Fibroblast of skin of abdomen (primary cell): ENCODE measurements at regions not wholly inside any gene's neighbourhood (a gene's known extent, or its start where the extent isn't known, plus 50 kb on each side); places are given as distances from the start of the nearest gene placed in this dataset.
A peak's percentile ranks its signal among the peaks of the same experiment; 100 is the strongest.
"Not testable (repeated sequence)": the region's sequence is repeated elsewhere in the genome, so short reads cannot be mapped to it uniquely, and the experiment has no call there.

ENCODE experiments used
- DNase-seq: peaks from one replicate; pipeline ENCODE4 v3.0.0-alpha.2; 2013

DNA sequence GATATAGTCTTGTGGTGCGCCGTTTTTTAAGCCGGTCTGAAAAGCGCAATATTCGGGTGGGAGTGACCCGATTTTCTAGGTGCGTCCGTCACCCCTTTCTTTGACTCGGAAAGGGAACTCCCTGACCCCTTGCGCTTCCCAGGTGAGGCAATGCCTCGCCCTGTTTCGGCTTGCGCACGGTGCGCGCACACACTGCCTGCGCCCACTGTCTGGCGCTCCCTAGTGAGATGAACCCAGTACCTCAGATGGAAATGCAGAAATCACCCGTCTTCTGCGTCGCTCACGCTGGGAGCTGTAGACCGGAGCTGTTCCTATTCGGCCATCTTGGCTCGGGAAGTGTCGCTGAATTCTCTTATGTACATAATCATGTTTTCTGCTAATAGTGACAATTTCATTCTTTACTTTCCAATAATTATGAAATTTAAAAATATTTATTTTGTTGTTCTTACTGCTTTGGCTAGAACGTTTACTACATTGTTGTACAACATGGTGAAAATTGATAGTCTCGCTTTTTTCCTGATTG lies 61.2 kb upstream of the MINDY3 start:
- DNase-seq: not testable (repeated sequence)

DNA sequence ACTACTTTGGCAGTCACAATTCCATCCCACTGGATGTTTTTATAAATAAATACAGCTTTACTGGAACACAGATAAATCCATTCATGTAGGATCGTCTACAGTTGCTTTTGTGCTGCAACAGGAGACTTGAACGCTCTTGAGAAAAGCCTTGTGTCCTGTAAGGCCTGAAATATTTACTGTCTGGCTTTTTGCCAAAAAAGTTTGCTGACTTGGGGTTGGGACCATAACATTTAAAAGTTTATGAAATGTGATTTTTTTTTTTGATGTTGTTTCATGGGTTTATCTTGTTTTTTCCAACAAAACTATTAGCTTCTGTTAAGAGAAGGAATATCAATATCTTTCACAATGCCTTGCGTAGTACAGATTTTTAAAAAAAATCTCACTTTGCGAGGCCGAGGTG lies 71.1 kb upstream of the MINDY3 start:
- DNase-seq: no peak

DNA sequence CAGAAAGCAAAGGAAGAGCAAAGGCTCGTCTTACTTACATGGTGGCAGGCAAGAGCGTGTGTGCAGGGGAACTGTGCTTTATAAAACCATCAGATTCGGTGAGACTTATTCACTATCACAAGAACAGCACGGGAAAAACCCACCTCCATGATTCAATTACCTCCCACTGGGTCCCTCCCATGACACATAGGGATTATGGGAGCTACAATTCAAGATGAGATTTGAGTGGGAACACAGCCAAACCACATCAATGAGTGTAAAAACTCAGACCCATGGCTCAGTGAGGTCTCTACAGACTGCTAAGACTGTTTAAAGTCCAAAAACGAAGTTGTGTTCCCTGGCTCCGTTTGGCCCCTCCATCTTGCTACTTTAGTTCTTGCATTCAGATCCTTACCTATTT lies 79.2 kb upstream of the MINDY3 start:
- peak; percentile 2 for DNase-seq

DNA sequence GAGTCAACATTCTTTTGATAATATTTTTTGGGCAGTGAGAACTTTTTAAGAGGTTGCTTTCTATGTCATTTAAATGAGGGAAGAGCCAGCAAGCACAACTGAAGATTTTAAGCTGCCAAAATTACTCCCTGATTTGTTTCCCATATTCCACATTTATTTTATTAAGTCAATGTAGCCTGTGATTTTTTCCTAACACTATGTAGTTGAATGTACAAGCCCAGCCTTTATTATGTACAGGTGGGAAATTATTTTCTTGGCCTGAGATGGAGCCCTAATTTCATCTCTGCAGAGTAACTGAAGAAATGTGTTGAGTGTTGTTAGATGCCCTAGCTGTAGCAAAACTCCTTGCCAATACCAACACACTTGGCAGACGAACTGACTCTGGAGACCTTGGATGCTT lies 83.1 kb upstream of the MINDY3 start:
- no peak for DNase-seq

DNA sequence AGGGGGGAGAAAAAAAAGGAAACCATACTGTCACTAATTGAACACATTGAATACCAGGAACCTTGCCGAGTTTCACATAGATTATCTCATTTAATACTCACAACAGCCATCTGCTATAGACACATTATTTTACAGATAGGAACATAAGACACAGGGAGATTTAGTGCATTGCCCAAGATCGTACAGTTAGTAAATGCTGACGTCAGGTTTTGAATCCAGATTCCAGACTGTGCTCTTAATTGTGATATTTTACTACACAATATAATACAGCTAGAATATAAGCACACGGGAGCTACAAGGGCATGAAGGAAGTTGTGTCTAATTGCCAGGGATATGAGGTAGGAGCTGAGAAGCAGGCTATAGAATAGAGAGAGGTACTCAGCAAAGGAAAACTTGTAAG lies 93.9 kb upstream of the MINDY3 start:
- DNase-seq: no peak

DNA sequence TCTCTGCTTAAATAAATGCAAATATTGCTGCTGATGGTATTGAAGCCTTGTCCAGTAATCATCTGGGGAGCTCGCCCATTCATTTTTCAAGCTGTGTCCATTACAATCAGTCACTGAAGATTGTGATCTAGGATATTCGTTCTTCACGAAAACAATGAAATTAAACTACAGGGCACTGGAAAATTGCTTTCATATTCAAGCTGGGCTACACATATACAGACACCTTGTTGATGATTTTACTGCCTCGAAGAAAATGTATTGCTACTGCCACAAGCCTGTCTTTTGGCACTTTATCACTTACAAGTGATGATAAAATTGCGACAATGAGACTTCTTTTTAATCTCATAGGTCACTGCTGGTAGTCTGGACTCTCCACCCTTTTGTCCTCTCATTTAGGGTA lies 100.0 kb upstream of the MINDY3 start:
- no peak for DNase-seq

DNA sequence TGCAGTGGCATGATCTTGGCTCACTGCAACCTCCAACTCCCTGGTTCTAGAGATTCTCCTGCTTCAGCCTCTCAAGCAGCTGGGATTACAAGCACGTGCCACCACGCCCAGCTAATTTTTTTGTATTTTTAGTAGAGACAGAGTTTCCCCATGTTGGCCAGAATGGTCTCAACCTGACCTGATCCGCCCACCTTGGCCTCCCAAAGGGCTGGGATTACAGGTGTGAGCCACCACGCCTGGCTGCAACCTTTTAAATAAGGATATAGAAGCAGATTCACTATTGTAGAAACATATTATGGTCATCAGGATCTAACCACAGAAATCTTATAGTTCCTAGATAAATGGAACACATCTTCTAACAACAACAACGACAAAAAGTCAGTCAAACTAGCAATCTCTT lies 112.4 kb upstream of the MINDY3 start:
- DNase-seq: not testable (repeated sequence)

DNA sequence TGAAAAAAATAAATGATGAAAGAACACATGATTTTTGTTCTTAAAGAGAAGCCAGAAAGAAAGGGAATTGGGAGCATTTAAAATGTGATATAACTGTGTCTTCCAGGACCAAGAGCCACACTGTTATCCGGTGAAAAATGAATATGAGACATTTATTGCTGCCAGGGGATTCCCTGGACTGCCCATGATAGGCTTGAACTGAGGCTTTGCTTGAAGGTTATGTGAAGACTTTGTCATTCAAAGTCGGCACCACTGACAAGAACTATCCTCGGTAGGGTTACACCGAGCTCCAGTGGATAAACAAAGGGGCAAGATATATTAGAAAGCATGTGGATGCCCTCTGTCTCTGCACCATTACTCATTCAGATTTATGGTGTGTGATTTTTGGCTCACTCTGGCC lies 125.4 kb upstream of the MINDY3 start:
- no peak for DNase-seq

DNA sequence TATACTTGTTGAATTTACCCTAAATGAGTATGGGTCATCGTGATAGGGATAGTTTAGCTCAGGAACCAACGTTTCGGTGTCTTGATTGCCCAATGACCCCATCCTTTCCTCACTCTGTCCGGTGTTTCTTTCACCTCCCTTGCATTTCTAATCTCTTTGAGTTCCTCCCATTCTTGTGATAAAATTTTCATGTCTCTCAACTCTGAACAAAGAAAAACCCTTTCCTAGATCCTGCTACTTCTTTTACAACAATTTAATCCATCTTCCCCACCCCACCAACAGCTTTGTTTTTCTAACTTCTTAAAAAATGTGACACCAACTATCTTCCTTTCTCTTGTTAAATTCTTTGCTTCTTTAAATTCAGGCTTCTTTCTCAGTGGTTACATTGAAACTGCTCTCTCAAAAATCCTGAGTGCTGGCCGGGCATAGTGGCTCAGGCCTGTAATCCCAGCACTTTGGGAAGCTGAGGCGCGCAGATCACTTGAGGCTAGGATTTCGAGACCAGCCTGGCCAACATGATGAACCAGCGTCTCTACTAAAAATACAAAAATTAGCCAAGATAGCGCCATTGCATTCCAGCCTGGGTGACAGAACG lies 130.3 kb upstream of the MINDY3 start:
- no peak for DNase-seq

DNA sequence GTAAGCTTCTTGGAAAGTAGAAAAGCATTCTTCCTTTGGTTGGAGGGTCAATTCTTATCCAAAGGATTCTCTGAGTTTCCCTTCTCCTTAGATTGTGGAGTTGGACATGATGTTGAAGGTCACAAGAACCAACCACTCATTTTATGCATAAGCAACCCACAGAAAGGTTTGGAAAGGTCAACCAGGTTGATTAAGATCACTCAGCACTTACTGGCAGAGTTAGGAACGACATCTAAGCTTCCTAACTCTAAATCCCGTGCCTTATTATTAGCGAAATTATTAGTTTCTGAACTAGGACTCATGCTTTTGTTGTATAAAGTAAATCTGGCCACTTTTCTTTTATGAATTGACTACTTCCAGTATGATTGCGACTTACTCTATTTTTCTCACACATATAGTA lies 137.0 kb upstream of the MINDY3 start:
- no peak for DNase-seq

DNA sequence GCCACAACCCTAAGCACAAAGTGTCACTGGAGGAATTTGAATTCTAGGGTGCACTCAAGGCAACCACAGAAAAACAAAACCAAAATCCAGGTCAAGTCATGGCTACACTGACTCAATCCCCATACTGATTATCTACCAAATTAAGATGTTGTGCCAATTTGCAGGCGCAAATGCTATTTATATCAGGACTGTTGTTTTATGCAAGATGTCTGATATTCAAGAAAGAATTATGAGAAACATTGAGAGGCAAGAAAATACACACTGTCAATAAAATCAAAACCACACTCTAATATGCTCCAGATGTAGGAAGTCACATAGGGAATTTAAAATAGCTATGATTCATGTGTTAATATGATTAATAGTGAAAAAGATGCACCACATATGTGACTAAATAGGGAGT lies 141.3 kb upstream of the MINDY3 start:
- DNase-seq: no peak

DNA sequence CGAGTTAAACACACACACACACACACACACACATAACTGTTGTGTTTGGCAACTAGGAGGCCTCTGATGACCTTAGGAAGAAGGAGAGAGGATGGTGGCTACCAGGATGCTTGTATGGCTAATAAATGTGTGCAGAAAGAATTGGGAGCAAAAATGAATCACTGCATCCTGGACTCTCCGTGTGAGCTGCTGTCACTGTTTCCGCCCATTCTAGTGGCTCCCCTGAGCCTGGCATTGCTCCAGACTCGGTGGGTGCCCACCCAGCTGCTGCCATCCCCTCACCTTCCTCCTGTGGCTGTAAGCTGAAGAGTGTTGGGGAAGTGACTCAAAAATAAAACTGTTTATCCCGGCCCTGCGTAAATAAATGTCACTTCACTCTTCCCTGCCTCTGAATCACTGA lies 149.5 kb upstream of the MINDY3 start:
- no peak for DNase-seq

DNA sequence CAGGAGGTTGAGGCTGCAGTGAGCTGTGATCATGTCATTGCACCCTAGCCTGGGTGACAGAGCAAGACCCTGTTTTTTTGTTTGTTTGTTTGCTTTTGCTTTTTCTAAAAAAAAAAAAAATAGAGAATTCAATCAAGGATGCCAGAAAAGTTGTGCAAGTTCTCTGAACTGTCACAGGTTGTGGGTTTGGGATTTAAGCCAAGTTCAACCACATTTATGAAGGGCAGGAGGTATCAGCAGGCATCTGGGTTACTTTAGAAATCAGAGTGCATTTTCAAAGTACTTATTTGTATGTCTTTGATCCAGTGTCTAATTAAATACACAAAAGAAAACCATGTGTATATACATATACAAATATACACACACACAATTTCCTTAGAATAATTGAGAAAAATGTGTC lies 151.2 kb upstream of the MINDY3 start:
- DNase-seq: no peak

DNA sequence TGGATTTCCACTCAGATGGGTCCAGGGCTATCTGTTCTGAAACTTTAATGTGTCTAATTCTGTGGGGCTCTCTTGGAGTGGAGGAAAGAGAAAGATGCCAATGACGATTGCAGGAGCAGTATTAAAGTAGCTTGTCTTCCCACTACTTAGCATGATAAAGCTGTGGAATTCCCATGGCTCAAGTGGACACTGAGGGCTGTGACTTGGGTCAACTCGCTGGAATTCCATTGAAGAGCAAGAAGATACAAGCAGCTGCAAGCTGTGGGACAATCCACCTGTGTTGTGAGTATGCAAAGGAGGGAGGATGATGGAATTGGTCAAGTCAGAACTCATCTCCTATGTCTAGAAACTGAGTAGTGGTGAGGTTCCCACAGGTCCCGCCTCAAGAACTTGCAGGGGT lies 154.2 kb upstream of the MINDY3 start:
- no peak for DNase-seq

DNA sequence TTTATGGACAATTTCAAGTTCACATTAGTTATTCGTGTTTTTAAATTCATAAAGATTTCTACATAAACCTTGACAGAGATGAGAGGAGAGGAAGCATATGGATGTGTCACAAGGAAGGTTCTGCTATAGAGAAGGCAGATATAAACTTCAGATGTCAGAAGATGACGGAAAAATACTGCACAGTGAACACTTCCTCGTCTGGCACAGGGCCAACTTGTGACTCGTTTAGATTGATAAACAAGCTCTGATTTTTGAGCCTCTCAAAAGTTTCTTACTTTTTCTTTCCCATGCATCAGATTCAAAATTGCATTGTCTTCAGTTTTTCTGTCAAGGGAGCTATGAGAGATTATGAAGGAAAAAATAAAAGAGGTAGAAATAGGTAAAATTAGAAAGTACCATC lies 156.4 kb upstream of the MINDY3 start:
- no peak for DNase-seq

DNA sequence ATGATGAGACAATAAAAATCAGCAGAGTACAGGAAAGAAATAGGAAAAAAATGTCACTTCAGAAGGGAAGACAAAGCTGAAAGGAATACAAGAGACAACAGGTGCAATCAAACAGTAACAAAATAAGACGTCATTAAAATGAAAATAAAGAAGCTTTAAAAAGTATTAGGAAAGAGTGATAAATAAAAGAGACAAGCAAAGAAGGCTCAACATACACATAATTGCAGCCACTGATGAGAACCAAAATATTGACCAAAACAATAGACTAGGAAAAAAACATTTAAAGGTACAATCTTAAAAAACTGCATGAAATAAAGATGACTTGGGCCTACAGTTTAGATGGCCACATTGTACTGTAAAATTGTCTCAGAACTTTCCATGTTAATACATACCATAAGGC lies 160.5 kb upstream of the MINDY3 start:
- no peak for DNase-seq

DNA sequence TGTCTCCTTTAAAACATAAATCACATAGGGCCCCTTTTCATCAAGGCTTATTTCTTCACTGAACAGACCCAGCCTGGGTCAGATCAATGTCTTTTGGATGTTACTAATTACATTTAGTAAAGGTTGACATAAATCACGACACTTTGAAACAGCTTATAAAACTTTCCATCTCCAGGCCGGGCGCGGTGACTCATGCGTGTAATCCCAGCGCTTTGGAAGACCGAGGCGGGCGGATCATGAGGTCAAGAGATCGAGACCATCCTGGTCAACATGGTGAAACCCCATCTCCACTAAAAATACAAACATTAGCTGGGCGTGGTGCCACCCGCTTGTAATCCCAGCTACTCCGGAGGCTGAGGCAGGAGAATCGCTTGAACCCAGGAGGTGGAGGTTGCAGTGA lies 166.5 kb upstream of the MINDY3 start:
- not testable (repeated sequence) for DNase-seq

DNA sequence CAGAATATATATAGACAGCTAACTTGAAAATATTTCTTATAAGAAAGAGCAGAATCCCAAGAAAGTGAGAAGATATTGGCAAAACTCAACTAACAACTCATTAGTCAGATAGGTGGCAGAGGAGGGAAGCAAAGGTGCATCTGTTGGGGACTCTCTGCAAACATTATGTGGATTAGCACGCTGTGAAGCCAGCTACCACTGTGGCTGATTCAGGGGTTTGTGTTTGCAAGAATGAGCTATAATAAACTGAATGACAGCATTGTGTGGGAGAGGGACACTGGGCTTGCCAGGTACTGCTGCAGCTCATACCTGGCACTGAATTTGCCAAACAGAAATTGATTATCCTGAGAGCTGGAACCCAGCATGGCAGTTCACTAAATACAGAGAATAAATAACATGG lies 170.3 kb upstream of the MINDY3 start:
- DNase-seq: no peak

DNA sequence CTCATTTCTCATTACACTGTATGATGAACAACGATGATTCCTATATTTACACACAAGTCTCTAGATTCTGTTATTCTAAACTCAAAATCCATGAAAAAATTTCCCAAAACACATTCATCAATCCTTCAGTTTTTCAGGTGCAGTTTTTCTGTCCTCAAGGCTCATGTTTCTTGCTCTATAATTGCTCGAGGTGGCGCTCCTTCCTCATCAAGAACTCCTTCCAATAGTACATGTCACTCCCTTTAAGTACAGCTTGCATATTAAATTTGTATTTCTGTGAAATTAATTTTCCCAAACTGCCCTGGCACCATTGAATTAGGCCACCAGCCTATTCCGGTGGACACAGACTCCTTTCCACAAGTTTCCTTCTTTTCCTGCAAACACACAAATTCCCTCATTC lies 188.7 kb upstream of the MINDY3 start:
- DNase-seq: no peak

DNA sequence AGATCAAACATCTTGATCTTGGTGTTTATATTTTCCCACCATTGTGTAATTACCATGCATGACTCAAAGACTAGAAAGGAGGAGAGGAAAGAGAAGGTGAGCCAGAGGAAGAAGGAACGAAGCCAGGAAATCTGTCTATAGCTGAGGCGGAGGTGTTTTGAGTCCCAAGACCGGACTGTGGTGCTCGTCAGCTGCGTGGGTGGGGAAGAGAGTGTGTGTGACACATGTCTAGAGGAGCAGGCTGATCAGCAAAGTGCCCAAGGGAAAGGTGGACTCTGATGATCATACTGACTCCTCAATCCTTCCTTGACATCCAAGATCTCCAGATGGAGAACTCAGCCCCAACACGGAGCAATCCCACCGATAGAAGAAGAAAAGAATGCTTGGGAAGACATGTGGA lies 189.5 kb upstream of the MINDY3 start:
- no peak for DNase-seq

DNA sequence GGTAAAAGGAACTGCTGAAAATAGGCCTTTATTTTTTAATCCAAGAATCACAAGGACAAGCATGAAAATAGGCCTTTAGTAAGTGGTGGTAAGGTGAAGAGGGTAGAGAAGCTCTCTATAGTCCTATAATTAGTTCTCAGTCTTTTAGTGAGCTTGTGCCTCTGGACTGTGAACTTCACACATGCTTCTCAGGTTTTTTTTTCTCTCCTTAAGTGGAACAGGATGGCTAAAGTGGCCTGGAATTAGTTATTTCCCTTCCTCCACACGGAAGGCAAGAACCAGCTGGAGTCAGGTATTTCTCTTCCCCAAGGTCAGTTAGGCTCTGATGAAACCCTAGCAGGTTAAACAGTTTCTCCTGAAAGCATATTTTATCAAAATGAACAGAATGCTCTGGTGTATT lies 203.0 kb upstream of the MINDY3 start:
- DNase-seq: no peak

DNA sequence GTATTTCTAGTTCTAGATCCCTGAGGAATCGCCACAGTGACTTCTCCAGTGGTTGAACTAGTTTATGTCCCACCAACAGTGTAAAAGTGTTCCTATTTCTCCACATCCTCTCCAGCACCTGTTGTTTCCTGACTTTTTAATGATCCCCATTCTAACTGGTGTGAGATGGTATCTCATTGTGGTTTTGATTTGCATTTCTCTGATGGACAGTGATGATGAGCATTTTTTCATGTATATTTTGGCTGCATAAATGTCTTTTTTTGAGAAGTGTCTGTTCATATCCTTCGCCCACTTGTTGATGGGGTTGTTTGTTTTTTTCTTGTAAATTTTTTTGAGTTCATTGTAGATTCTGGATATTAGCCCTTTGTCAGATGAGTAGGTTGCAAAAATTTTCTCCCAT lies 223.2 kb upstream of the MINDY3 start:
- DNase-seq: not testable (repeated sequence)

DNA sequence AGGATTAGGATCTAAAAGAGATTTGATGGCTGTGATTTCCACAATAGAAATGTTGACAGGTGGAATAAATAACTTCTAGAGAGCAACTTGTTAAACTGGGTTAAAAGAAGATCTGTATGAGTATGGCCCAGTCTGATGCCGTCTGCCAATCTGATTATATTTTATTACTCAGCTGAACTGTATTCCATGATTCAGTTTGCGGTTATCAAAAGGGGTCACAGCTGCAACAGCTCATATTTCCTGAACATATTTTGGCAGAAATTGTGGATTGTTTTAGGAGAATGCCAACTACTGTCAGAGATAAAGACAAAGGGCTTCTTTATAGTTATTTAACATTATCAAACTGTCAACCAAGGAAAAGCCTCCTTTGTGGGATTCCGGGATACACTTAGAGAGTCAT lies 244.8 kb upstream of the MINDY3 start:
- peak; percentile 1 for DNase-seq

DNA sequence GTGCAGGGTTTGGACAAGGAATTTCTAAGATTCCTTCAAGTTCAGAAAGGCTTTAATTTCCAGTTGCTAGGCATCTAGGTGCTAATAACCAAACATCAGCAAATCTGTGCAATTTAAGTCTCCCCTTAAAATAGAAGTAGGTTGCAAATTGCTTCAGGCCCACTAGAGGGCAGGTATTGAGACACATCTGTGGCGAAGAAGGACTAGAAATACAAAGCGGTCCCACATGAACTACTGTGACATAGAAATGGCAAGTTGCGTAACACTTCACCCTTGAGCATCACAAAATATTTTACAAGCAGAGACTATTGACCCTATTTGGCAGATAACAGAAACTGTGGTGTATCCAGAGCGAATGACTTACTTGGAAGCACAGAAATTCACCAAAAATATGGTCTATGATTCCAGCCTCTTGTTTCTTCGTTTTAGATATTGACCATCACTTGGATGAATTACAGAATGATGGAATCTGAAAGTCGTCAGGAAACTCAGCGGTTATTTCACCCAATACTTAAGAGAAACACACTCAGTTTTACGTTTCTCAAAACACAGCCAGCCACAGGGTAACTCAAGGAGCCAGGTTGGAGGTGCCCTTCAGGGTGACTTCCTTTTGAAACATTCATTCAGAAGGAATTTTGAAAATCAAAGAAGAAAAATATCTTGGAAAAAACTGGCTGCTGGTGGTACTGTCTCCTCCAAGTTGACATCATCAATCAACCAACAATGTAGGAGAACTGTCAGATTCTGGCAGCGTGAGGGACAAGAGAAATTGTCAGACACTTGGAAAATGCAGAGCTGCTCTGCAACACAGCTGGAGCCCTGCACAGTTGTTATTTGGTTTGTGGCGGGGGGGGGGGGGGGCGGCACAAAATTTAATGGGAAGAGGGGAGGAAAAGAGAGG lies 256.3 kb upstream of the MINDY3 start:
- DNase-seq: no peak
